Lower leg skin (tissue), 3 donors: ENCODE measurements at regions not wholly inside any gene's neighbourhood (a gene's known extent, or its start where the extent isn't known, plus 50 kb on each side); places are given as distances from the start of the nearest gene placed in this dataset.

Experiments used
- POLR2A ChIP-seq, 2 donors: fragments of 450-650 bp; IDR thresholded peaks; one replicate each; pipeline ENCODE4 v1.6.1; 2016 to 2017; ENCODE audit warnings: antibody characterized with exemption in 2 of 2, mild to moderate bottlenecking in 1 of 2, moderate library complexity in 1 of 2
- TF ChIP-seq, protein P1 (sequence below), 3 donors: fragments of 450-650 bp; IDR thresholded peaks; one replicate each; pipeline ENCODE4 v1.5.1; 2016; ENCODE audit warnings: antibody characterized with exemption in 3 of 3, mild to moderate bottlenecking in 3 of 3, moderate library complexity in 2 of 3

DNA sequence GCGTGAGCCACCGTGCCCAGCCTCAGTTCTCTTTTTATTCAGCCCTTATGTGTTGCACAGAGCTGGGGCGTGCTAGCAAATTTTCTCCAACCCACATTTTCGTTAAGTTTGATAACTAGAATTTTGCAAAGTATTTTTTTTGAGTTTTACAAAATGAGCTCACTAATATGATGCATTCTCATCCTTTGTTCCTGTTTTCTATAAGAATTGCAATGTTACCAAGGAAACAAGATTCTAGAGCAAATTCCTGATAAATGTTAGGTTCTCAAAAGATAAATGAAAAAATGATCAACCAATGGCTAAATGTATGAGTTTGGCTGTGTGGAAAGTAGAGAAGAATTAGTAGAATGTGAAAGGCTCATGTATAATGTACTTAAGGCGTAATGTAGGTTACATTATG is 529.8 kb downstream of the MAFB start:
- TF ChIP-seq, protein P1, sequence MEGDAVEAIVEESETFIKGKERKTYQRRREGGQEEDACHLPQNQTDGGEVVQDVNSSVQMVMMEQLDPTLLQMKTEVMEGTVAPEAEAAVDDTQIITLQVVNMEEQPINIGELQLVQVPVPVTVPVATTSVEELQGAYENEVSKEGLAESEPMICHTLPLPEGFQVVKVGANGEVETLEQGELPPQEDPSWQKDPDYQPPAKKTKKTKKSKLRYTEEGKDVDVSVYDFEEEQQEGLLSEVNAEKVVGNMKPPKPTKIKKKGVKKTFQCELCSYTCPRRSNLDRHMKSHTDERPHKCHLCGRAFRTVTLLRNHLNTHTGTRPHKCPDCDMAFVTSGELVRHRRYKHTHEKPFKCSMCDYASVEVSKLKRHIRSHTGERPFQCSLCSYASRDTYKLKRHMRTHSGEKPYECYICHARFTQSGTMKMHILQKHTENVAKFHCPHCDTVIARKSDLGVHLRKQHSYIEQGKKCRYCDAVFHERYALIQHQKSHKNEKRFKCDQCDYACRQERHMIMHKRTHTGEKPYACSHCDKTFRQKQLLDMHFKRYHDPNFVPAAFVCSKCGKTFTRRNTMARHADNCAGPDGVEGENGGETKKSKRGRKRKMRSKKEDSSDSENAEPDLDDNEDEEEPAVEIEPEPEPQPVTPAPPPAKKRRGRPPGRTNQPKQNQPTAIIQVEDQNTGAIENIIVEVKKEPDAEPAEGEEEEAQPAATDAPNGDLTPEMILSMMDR (IDR thresholded peaks at IDR 0.05): no peak
- TF ChIP-seq POLR2A (IDR thresholded peaks at IDR 0.05): no peak
